ENCODE measurements at regions not wholly inside any gene's neighbourhood (a gene's known extent, or its start where the extent isn't known, plus 50 kb on each side); places are given as distances from the start of the nearest gene placed in this dataset.

DNA sequence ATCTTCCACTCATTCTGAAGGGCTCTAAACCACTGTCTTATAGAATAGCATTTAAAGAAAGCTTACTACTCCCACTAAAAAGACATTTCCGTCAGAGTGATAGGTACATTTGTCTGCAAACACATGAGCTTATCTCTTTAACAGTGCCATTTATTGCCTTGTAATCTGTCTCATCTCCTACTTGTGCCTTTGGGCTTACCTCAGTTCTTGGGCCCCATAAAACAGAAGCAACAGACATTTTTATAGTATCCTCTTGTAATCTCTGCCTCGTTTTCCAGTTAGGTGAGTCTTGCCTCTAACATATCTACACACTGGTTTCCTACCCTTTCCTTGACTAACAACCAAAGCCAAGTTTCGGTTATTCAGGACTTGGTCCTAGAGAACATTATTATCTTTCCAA, 681.4 kb upstream of the KIF2B start:
- no peak for DNase-seq (ENCODE audit: extremely low spot score, unreplicated experiment)
- Mint-ChIP-seq H3K27ac (ENCODE audit: unreplicated experiment) (no peak overlapping the region), H3K36me3 (ENCODE audit: unreplicated experiment) (no peaks in the 10 kb centered on the region), H3K9me3 (ENCODE audit: unreplicated experiment) (no peaks in the 10 kb centered on the region), H3K4me1 (ENCODE audit: unreplicated experiment) (no peaks in the 10 kb centered on the region), H3K27me3 (ENCODE audit: unreplicated experiment) (no peaks in the 10 kb centered on the region), H3K4me3 (ENCODE audit: unreplicated experiment) (no peak overlapping the region)
- TF ChIP-seq, protein P1, sequence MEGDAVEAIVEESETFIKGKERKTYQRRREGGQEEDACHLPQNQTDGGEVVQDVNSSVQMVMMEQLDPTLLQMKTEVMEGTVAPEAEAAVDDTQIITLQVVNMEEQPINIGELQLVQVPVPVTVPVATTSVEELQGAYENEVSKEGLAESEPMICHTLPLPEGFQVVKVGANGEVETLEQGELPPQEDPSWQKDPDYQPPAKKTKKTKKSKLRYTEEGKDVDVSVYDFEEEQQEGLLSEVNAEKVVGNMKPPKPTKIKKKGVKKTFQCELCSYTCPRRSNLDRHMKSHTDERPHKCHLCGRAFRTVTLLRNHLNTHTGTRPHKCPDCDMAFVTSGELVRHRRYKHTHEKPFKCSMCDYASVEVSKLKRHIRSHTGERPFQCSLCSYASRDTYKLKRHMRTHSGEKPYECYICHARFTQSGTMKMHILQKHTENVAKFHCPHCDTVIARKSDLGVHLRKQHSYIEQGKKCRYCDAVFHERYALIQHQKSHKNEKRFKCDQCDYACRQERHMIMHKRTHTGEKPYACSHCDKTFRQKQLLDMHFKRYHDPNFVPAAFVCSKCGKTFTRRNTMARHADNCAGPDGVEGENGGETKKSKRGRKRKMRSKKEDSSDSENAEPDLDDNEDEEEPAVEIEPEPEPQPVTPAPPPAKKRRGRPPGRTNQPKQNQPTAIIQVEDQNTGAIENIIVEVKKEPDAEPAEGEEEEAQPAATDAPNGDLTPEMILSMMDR (IDR thresholded peaks at IDR 0.05) = no peak

DNA sequence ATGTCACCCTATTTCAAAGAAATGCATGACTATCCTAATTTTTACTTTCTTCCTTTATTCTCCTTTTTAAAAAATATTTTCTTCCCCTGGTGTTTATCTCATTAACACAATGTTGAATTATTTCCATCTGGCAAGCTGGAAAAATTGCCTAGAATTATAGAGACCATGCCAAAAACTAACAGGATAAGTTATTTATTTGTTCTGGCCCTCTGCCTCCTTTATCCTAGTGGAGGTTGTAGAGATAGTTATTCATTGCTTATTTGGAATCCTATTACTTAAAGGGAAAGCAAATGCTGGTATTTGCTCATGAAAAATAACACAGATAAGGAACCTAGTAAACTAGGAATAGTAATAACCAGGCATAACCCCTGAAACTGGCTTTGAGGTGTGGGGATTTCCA, 684.9 kb upstream of the KIF2B start:
- no peaks in the 10 kb centered on the region for H3K27me3 Mint-ChIP-seq (ENCODE audit: unreplicated experiment)
- no peak for DNase-seq (ENCODE audit: extremely low spot score, unreplicated experiment)
- no peak overlapping the region for H3K27ac Mint-ChIP-seq (ENCODE audit: unreplicated experiment)
- H3K4me3 Mint-ChIP-seq (ENCODE audit: unreplicated experiment) = no peak overlapping the region
- H3K36me3 Mint-ChIP-seq (ENCODE audit: unreplicated experiment) = no peaks in the 10 kb centered on the region
- H3K4me1 Mint-ChIP-seq (ENCODE audit: unreplicated experiment) = no peaks in the 10 kb centered on the region
- TF ChIP-seq, protein P1 (IDR thresholded peaks at IDR 0.05) = no peak
- H3K9me3 Mint-ChIP-seq (ENCODE audit: unreplicated experiment) = no peaks in the 10 kb centered on the region

DNA sequence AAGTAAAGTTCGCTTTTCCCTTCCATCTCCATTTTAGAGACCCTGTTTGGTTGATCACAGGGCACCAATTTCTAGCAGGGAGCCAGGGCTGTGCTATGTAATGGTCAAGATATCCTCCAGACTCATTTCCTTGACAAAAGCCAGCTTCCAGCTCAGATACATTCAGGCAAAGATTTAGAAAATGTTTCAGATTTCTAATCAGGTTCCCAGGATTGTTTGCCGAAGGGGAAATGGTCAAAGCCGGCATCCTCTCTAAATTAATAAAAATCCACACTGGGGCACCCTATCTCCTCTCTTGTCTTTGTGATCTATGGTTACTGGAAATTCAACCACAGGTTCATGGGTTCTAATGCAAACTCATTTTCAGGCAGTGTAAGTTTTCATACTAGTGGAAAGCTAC, 686.8 kb upstream of the KIF2B start:
- Mint-ChIP-seq H3K36me3 (ENCODE audit: unreplicated experiment) (no peaks in the 10 kb centered on the region), H3K27me3 (ENCODE audit: unreplicated experiment) (no peaks in the 10 kb centered on the region), H3K4me1 (ENCODE audit: unreplicated experiment) (no peaks in the 10 kb centered on the region), H3K9me3 (ENCODE audit: unreplicated experiment) (peaks cover 2% of the 10 kb centered on the region), H3K27ac (ENCODE audit: unreplicated experiment) (no peak overlapping the region), H3K4me3 (ENCODE audit: unreplicated experiment) (no peak overlapping the region)
- TF ChIP-seq, protein P1 (IDR thresholded peaks at IDR 0.05) = no peak
- no peak for DNase-seq (ENCODE audit: extremely low spot score, unreplicated experiment)

DNA sequence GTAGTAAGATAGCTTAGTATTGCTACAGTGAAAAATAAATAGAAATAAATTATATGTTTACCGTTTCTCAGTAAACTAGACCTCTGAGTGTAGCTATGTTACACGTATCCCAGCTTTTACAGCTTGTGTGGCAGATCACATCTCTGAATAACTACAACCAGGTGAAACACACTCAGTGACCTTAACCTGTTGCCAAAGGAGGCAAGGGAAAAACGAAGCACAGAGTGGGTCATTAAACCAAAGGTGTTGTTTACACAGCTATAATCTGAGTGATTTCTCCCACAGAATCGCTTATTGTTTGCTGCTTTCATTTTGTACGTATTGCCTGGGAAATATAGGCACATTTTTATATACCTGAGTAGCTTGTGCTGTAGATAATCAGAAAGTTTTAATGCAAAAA, 688.2 kb upstream of the KIF2B start:
- TF ChIP-seq, protein P1 (IDR thresholded peaks at IDR 0.05) = no peak
- H3K9me3 Mint-ChIP-seq (ENCODE audit: unreplicated experiment) = peaks cover 7% of the 10 kb centered on the region
- H3K36me3 Mint-ChIP-seq (ENCODE audit: unreplicated experiment) = no peaks in the 10 kb centered on the region
- H3K4me3 Mint-ChIP-seq (ENCODE audit: unreplicated experiment) = no peak overlapping the region
- no peak overlapping the region for H3K27ac Mint-ChIP-seq (ENCODE audit: unreplicated experiment)
- H3K27me3 Mint-ChIP-seq (ENCODE audit: unreplicated experiment) = no peaks in the 10 kb centered on the region
- no peak for DNase-seq (ENCODE audit: extremely low spot score, unreplicated experiment)
- H3K4me1 Mint-ChIP-seq (ENCODE audit: unreplicated experiment) = no peaks in the 10 kb centered on the region

DNA sequence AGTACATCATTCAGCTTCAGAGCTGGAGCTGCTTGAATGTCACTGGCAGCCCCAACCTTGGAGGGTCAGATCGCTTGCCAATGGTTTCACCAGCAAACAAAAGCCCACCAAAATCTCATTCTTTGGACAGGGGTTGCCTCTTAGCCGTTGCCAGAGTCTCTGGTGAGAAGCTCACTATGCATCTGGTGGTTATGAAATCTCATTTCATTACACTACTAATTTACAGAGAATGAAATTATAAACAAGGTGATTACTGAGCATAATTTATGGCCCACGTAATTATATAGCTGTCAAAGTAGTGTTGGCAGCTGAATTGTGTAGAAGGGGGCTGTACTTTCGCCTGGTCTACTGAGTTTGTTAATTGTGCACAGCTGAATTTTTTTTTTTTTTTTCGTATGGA, 688.9 kb upstream of the KIF2B start:
- no peak overlapping the region for H3K27ac Mint-ChIP-seq (ENCODE audit: unreplicated experiment)
- H3K4me1 Mint-ChIP-seq (ENCODE audit: unreplicated experiment) = no peaks in the 10 kb centered on the region
- no peaks in the 10 kb centered on the region for H3K36me3 Mint-ChIP-seq (ENCODE audit: unreplicated experiment)
- no peak overlapping the region for H3K4me3 Mint-ChIP-seq (ENCODE audit: unreplicated experiment)
- peaks cover 7% of the 10 kb centered on the region for H3K9me3 Mint-ChIP-seq (ENCODE audit: unreplicated experiment)
- DNase-seq (ENCODE audit: extremely low spot score, unreplicated experiment) = no peak
- no peaks in the 10 kb centered on the region for H3K27me3 Mint-ChIP-seq (ENCODE audit: unreplicated experiment)
- TF ChIP-seq, protein P1 (IDR thresholded peaks at IDR 0.05) = no peak

All from osteocyte (in vitro differentiated cells).